GM19351 (cell line): ENCODE measurements at regions not wholly inside any gene's neighbourhood (a gene's known extent, or its start where the extent isn't known, plus 50 kb on each side); places are given as distances from the start of the nearest gene placed in this dataset.

Source experiments
- ATAC-seq: cut with Tn5 transposase; IDR thresholded peaks from one replicate; pipeline ENCODE4 v1.9.1; 2021; ENCODE audit warnings: mild to moderate bottlenecking, moderate library complexity; ENCODE audit not compliant: unreplicated experiment

- no peak for ATAC-seq
Measured at GRCh38 chr13:84923831-84924230, 875.4 kb downstream of the SLITRK6 start.

GRCh38 chr13:84917252-84917878 lies 881.9 kb downstream of the SLITRK6 start:
- ATAC-seq: no peak

- ATAC-seq: no peak
Measured at GRCh38 chr13:84912720-84913119, 886.5 kb downstream of the SLITRK6 start.

GRCh38 chr13:84910423-84910822 lies 888.8 kb downstream of the SLITRK6 start:
- ATAC-seq: no peak

GRCh38 chr13:84903391-84903790 lies 895.8 kb downstream of the SLITRK6 start:
- ATAC-seq: no peak

- ATAC-seq: no peak
Measured at GRCh38 chr13:84902243-84902642, 897.0 kb downstream of the SLITRK6 start.

- peak; percentile 73 for ATAC-seq
Measured at GRCh38 chr13:84896128-84896527, 903.1 kb downstream of the SLITRK6 start.

GRCh38 chr13:84894749-84895148 lies 904.5 kb downstream of the SLITRK6 start:
- ATAC-seq: no peak

- ATAC-seq: no peak
Measured at GRCh38 chr13:84885868-84886267, 913.4 kb downstream of the SLITRK6 start.

- no peak for ATAC-seq
Measured at GRCh38 chr13:84873951-84874350, 925.3 kb downstream of the SLITRK6 start.

DNA sequence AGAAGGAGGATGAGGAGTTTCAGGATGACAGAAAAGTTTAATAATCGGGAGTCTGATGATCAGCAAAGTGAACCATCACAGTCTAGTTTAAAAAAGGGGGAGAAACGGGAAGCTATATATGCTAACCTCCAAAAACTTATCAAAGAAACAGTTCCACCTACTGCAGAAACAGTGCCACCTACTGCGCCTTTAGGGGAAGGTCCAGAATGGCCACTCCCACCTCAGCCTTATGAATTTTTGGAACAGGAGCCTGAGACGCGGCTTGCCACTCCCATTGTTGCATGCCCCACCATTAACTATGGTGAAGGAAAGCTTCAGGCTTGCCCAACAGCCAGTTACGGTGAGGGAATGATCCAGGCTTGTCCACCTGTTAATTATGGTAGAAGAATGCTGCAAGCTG lies 929.0 kb downstream of the SLITRK6 start:
- ATAC-seq: no peak

- no peak for ATAC-seq
Measured at GRCh38 chr13:84867246-84867645, 932.0 kb downstream of the SLITRK6 start.

- ATAC-seq: no peak
Measured at GRCh38 chr13:84865783-84866221, 933.4 kb downstream of the SLITRK6 start.

DNA sequence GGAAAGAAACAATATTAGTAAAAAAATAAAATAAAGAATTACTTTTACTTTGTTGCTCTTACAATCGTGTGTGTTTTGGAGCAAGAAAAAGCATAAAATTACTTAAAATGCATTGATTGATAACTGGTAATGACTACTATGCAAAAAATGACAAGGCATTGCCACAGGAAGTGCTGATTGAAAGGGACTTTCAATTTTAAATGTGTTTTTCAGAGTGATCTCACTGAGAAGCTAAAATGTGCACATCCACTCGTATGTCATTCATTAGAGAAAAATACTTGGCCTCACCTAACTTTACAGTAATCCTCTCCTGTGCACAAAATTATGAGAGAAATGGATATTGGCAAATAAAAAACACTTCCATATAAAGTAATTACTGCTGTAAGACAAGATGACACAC lies 934.9 kb downstream of the SLITRK6 start:
- no peak for ATAC-seq

DNA sequence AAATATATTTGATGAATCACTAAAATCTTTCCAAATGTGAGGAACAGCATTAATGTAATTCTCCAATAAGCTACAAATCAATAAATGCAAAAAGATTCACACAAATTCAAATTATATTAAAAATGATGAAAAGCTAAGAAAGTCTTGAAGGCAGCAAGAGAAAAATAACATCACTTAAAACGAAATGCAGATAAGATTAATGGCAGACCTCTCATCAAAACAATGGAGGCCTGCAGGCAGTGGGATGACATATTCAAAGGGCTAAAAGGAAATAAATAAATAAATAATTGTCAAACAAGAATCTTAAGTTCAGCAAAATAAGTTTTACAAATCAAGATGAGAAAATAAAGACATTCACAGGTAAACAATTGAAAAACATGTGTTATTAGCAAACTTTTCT lies 952.1 kb downstream of the SLITRK6 start:
- ATAC-seq: no peak

GRCh38 chr13:84845907-84846619 lies 953.2 kb downstream of the SLITRK6 start:
- ATAC-seq: no peak

- no peak for ATAC-seq
Measured at GRCh38 chr13:84844473-84844872, 954.7 kb downstream of the SLITRK6 start.

DNA sequence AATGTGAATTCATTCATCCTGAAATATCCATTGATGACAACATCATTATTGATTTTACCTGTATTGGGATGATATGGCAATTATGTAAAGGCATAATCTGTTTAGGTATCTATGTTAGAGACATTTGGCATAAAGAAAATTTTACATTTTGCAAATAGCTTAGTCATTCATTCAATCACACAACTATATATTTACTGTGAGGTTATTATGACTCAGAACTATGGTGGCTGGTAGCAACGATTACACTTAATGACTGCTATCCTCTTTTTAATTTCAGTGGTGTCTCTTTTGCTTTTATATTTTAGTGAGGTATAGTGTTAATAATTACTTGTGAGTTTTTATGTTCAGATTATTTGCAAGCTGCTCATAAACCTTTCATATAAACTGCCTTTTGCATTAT lies 955.9 kb downstream of the SLITRK6 start:
- no peak for ATAC-seq

DNA sequence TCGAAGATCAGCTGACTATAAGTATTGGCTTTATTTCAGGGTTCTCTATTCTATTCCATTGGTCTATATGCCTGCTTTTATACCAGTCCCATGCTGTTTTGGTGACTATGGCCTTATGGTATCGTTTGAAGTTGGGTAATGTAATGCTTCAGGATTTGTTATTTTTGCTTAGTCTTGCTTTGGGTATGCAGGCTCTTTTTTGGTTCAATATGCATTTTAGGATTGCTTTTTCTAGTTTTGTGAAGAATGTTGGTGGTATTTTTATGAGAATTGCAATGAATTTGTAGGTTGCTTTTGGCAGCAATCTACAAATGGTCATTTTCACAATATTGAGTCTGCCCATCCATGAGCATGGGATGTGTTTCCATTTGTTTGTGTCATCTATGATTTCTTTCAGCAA lies 951.9 kb upstream of the SLITRK1 start:
- no peak for ATAC-seq

DNA sequence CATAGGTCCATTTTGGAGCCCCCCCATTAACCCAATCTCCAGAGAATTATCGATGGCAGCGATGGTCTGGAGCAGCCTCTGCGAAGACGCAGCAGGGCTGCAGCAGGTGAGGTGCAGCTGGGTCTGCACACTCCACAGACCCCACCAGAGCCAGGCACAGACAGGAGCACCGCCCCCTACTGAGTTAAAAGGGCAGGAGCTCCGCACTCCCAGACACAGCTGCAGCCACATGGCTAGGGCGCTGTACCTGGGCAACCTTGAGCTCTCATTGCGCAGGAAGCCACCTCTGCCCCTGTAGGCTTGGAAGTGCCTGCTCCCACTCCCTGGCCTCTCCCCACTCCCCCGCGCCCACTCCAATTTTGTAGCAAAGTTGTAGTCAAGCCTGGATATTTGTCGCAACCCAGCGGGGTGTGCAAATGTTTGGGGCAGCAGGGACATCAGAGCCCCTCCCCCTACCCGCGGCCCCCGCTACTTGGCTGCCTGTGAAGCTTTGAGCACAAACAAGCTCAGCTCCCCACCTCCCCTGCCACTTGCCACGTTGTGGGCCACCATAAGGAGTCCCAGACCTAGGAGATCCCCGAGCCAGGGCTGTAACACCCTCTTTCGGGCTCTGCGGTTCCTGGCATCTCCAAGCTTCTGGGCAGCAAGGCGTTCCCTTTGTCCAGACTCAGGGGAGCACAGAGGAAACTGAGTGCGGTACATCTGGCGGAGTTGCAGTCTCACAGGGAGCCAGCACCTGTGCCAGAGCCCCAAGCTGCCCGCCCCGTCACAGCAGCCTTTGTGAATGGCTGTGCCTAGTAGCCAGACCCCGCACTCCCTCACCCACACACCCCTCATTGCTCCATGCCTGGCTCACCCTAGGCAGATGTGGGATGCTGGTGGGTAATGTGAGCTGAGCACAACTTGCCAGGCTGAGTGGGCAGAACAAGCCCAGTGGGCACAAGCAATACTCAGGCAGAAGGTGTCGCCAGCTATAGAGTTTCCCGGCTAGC lies 949.7 kb upstream of the SLITRK1 start:
- no peak for ATAC-seq

- ATAC-seq: no peak
Measured at GRCh38 chr13:84823528-84823927, 941.3 kb upstream of the SLITRK1 start.
